ENCODE measurements at regions not wholly inside any gene's neighbourhood (a gene's known extent, or its start where the extent isn't known, plus 50 kb on each side); places are given as distances from the start of the nearest gene placed in this dataset.

GRCh38 chr3:135558906-135559305 lies 406.6 kb upstream of the PPP2R3A start:
- no peaks in the 10 kb centered on the region for H3K36me3 Mint-ChIP-seq (ENCODE audit: low read depth)
- no peaks in the 10 kb centered on the region; the same call in 1 of the 2 replicates for H3K9me3 Mint-ChIP-seq
- no peak for TF ChIP-seq CTCF (IDR thresholded peaks at IDR 0.05)
- DNase-seq, result no peak
- peaks cover 1% of the 10 kb centered on the region; the same call in 1 of the 2 replicates for H3K27me3 Mint-ChIP-seq (ENCODE audit: insufficient read depth)
- H3K27ac Mint-ChIP-seq, result no peak overlapping the region
- no peaks in the 10 kb centered on the region for H3K4me1 Mint-ChIP-seq (ENCODE audit: low read depth)
- H3K4me3 Mint-ChIP-seq, result no peak overlapping the region

- Mint-ChIP-seq H3K4me3 (no peak overlapping the region), H3K27me3 (ENCODE audit: insufficient read depth) (peaks cover 3% of the 10 kb centered on the region; the same call in 1 of the 2 replicates), H3K4me1 (ENCODE audit: low read depth) (no peaks in the 10 kb centered on the region), H3K27ac (no peak overlapping the region), H3K36me3 (ENCODE audit: low read depth) (no peaks in the 10 kb centered on the region), H3K9me3 (no peaks in the 10 kb centered on the region; the same call in 1 of the 2 replicates)
- TF ChIP-seq CTCF (IDR thresholded peaks at IDR 0.05), result no peak
- no peak for DNase-seq
Measured at GRCh38 chr3:135559802-135560201, 405.7 kb upstream of the PPP2R3A start.

- Mint-ChIP-seq H3K9me3 (no peaks in the 10 kb centered on the region; the same call in 1 of the 2 replicates), H3K4me1 (ENCODE audit: low read depth) (no peaks in the 10 kb centered on the region), H3K27me3 (ENCODE audit: insufficient read depth) (peaks cover 3% of the 10 kb centered on the region; the same call in 1 of the 2 replicates), H3K4me3 (no peak overlapping the region), H3K36me3 (ENCODE audit: low read depth) (no peaks in the 10 kb centered on the region), H3K27ac (no peak overlapping the region)
- no peak for TF ChIP-seq CTCF (IDR thresholded peaks at IDR 0.05)
- no peak for DNase-seq
Measured at GRCh38 chr3:135560847-135561246, 404.7 kb upstream of the PPP2R3A start.

- no peak for TF ChIP-seq CTCF (IDR thresholded peaks at IDR 0.05)
- Mint-ChIP-seq H3K9me3 (no peaks in the 10 kb centered on the region; the same call in 1 of the 2 replicates), H3K27ac (no peak overlapping the region), H3K36me3 (ENCODE audit: low read depth) (no peaks in the 10 kb centered on the region), H3K27me3 (ENCODE audit: insufficient read depth) (peaks cover 12% of the 10 kb centered on the region), H3K4me3 (no peak overlapping the region), H3K4me1 (ENCODE audit: low read depth) (no peaks in the 10 kb centered on the region)
- DNase-seq, result no peak
Measured at GRCh38 chr3:135564696-135565095, 400.8 kb upstream of the PPP2R3A start.

GRCh38 chr3:135565546-135565945 lies 400.0 kb upstream of the PPP2R3A start:
- Mint-ChIP-seq H3K4me1 (ENCODE audit: low read depth) (no peaks in the 10 kb centered on the region), H3K36me3 (ENCODE audit: low read depth) (no peaks in the 10 kb centered on the region), H3K4me3 (no peak overlapping the region), H3K27ac (no peak overlapping the region), H3K9me3 (no peaks in the 10 kb centered on the region; the same call in 1 of the 2 replicates), H3K27me3 (ENCODE audit: insufficient read depth) (peaks cover 14% of the 10 kb centered on the region)
- no peak for TF ChIP-seq CTCF (IDR thresholded peaks at IDR 0.05)
- DNase-seq, result no peak

GRCh38 chr3:135567223-135567622 lies 398.3 kb upstream of the PPP2R3A start:
- peaks cover 14% of the 10 kb centered on the region for H3K27me3 Mint-ChIP-seq (ENCODE audit: insufficient read depth)
- no peaks in the 10 kb centered on the region for H3K36me3 Mint-ChIP-seq (ENCODE audit: low read depth)
- TF ChIP-seq CTCF (IDR thresholded peaks at IDR 0.05), result no peak
- H3K4me1 Mint-ChIP-seq (ENCODE audit: low read depth), result no peaks in the 10 kb centered on the region
- H3K4me3 Mint-ChIP-seq, result no peak overlapping the region
- no peak for DNase-seq
- no peaks in the 10 kb centered on the region; the same call in 1 of the 2 replicates for H3K9me3 Mint-ChIP-seq
- H3K27ac Mint-ChIP-seq, result no peak overlapping the region
